ENCODE measurements at regions not wholly inside any gene's neighbourhood (a gene's known extent, or its start where the extent isn't known, plus 50 kb on each side); places are given as distances from the start of the nearest gene placed in this dataset.

DNA sequence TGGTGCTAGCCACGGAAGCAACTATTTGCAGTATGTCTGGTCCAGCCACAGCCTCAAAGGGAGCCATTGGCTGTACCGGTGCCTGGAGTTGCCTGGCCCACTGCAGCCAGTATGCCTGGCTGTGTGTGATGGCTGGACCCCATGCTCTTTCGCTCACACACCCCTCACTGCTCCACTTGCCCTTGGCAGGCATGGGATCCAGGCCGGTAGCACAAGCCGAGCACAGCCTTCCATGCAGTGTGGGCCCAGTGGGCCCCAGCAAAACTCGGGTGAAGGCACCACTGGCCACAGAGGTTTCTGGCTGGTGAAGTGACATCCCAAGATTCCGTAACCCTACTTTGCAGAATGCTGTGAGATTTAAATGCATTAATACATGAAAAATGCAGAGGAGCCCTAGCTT, 665.8 kb downstream of the PLPP3 start:
- TF ChIP-seq POLR2A (IDR thresholded peaks at IDR 0.05): no peak
- TF ChIP-seq, protein P1, sequence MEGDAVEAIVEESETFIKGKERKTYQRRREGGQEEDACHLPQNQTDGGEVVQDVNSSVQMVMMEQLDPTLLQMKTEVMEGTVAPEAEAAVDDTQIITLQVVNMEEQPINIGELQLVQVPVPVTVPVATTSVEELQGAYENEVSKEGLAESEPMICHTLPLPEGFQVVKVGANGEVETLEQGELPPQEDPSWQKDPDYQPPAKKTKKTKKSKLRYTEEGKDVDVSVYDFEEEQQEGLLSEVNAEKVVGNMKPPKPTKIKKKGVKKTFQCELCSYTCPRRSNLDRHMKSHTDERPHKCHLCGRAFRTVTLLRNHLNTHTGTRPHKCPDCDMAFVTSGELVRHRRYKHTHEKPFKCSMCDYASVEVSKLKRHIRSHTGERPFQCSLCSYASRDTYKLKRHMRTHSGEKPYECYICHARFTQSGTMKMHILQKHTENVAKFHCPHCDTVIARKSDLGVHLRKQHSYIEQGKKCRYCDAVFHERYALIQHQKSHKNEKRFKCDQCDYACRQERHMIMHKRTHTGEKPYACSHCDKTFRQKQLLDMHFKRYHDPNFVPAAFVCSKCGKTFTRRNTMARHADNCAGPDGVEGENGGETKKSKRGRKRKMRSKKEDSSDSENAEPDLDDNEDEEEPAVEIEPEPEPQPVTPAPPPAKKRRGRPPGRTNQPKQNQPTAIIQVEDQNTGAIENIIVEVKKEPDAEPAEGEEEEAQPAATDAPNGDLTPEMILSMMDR (IDR thresholded peaks at IDR 0.05): no peak
- no peak for TF ChIP-seq EP300 (IDR thresholded peaks at IDR 0.05)

Data from ovary (tissue), 3 donors.